ENCODE measurements at regions not wholly inside any gene's neighbourhood (a gene's known extent, or its start where the extent isn't known, plus 50 kb on each side); places are given as distances from the start of the nearest gene placed in this dataset.

DNA sequence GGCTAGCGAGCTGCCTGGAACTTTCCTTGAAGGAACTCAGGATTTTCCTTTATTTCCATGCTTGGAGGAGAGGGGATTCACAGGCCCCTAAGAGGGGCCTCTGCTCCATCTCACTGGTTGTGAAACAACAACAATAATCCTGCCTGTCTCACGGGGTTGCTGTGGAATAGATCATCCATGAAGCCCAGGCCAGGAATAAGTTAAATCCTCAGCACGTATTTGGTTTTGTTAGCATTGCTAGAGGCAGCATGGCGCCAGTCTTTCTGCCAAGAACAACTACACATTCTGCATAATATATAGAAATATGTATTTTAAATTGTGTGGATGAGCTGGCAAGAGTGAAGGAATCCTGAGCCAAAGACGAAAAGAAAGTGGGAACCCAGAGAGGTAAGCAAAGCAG lies 80.8 kb upstream of the L3MBTL4 start:
- no peak overlapping the region for H3K27ac ChIP-seq (ENCODE audit: low read depth in 1 of 2, low read length in 2 of 2)
- no peaks in the 10 kb centered on the region for H3K9me3 ChIP-seq (ENCODE audit: control insufficient read depth in 4 of 4, low read length in 3 of 4)
- no peaks in the 10 kb centered on the region for H3K27me3 ChIP-seq (ENCODE audit: control insufficient read depth in 4 of 4, insufficient read depth in 4 of 4, low read length in 3 of 4)
- no peak for DNase-seq (ENCODE audit: low spot score)
- no peaks in the 10 kb centered on the region for H3K4me1 ChIP-seq (ENCODE audit: control insufficient read depth in 4 of 4, insufficient read depth in 4 of 4, low read length in 3 of 4)
- no peak overlapping the region for H3K4me3 ChIP-seq (ENCODE audit: low read depth in 1 of 3, low read length in 3 of 3)
- no peaks in the 10 kb centered on the region for H3K36me3 ChIP-seq (ENCODE audit: control insufficient read depth in 4 of 4, insufficient read depth in 3 of 4, low read depth in 1 of 4, low read length in 3 of 4)
- 86% methylated on average over 5 of the region's 5 CpGs for WGBS
- H3K9ac ChIP-seq (ENCODE audit: low read depth in 1 of 2, low read length in 2 of 2), result no peak overlapping the region
- TF ChIP-seq REST (IDR thresholded peaks at IDR 0.05) (no peak), SP1 (IDR thresholded peaks at IDR 0.05) (no peak), HNF4A (conservative IDR thresholded peaks at IDR 0.05) (no peak), RXRA (IDR thresholded peaks at IDR 0.05) (no peak), HNF4G (IDR thresholded peaks at IDR 0.05) (no peak), FOXA1 (IDR thresholded peaks at IDR 0.05) (no peak), RAD21 (IDR thresholded peaks at IDR 0.05) (no peak), FOXA2 (IDR thresholded peaks at IDR 0.05) (no peak), JUND (IDR thresholded peaks at IDR 0.05) (no peak), YY1 (IDR thresholded peaks at IDR 0.05) (no peak), EGR1 (IDR thresholded peaks at IDR 0.05; ENCODE audit: low read depth in 2 of 2) (no peak), GABPA (IDR thresholded peaks at IDR 0.05 in 1 of 2, conservative IDR thresholded peaks at IDR 0.05 in 1 of 2) (no peak), MAX (IDR thresholded peaks at IDR 0.05) (no peak), TAF1 (conservative IDR thresholded peaks at IDR 0.05) (no peak), NR2F2 (IDR thresholded peaks at IDR 0.05) (no peak)
- TF ChIP-seq, protein P1, sequence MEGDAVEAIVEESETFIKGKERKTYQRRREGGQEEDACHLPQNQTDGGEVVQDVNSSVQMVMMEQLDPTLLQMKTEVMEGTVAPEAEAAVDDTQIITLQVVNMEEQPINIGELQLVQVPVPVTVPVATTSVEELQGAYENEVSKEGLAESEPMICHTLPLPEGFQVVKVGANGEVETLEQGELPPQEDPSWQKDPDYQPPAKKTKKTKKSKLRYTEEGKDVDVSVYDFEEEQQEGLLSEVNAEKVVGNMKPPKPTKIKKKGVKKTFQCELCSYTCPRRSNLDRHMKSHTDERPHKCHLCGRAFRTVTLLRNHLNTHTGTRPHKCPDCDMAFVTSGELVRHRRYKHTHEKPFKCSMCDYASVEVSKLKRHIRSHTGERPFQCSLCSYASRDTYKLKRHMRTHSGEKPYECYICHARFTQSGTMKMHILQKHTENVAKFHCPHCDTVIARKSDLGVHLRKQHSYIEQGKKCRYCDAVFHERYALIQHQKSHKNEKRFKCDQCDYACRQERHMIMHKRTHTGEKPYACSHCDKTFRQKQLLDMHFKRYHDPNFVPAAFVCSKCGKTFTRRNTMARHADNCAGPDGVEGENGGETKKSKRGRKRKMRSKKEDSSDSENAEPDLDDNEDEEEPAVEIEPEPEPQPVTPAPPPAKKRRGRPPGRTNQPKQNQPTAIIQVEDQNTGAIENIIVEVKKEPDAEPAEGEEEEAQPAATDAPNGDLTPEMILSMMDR (IDR thresholded peaks at IDR 0.05; ENCODE audit: low read depth, low read length, missing input control), result no peak
- TF ChIP-seq, protein P2, sequence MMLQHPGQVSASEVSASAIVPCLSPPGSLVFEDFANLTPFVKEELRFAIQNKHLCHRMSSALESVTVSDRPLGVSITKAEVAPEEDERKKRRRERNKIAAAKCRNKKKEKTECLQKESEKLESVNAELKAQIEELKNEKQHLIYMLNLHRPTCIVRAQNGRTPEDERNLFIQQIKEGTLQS (IDR thresholded peaks at IDR 0.05), result no peak
- TF ChIP-seq, protein P3, sequence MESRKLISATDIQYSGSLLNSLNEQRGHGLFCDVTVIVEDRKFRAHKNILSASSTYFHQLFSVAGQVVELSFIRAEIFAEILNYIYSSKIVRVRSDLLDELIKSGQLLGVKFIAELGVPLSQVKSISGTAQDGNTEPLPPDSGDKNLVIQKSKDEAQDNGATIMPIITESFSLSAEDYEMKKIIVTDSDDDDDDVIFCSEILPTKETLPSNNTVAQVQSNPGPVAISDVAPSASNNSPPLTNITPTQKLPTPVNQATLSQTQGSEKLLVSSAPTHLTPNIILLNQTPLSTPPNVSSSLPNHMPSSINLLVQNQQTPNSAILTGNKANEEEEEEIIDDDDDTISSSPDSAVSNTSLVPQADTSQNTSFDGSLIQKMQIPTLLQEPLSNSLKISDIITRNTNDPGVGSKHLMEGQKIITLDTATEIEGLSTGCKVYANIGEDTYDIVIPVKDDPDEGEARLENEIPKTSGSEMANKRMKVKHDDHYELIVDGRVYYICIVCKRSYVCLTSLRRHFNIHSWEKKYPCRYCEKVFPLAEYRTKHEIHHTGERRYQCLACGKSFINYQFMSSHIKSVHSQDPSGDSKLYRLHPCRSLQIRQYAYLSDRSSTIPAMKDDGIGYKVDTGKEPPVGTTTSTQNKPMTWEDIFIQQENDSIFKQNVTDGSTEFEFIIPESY (IDR thresholded peaks at IDR 0.05), result no peak
